PC-3 (cell line): ENCODE measurements at regions not wholly inside any gene's neighbourhood (a gene's known extent, or its start where the extent isn't known, plus 50 kb on each side); places are given as distances from the start of the nearest gene placed in this dataset.

Experiments used
- ATAC-seq: fragments of 200-7000 bp; cut with Tn5 transposase; 2 replicates; pipeline ENCODE4 v1.9.1; 2020; ENCODE audit warnings: mild to moderate bottlenecking, moderate library complexity
- BruUV-seq: library from RNA; stranded (reverse); fragments of 400-500 nt; replicated peaks from 2 replicates; lab custom pipeline; 2021; lab: Mats Ljungman, UMichigan
- CTCF ChIA-PET: fragments of 300-600 bp; sonication (Branson Sonifier 250); formaldehyde crosslinking; loops from one replicate; lab custom pipeline; 2022; ENCODE audit warnings: antibody characterized with exemption; lab: Charles Lee
- POLR2A ChIA-PET: fragments of 300-600 bp; sonication (Branson Sonifier 250); formaldehyde crosslinking; loops from one replicate; lab custom pipeline; 2022; ENCODE audit warnings: antibody characterized with exemption; ENCODE audit not compliant: unreplicated experiment; lab: Charles Lee
- DNase-seq: peaks from one replicate; pipeline ENCODE4 v3.0.0-alpha.2; 2015
- H2AFZ ChIP-seq: fragments of 300-600 bp; sonication (generic); 2 replicates; pipeline ENCODE4 v1.6.0; 2016; ENCODE audit warnings: antibody characterized with exemption, low read length
- H3F3A ChIP-seq: fragments of 300-600 bp; sonication (generic); one replicate; pipeline ENCODE4 v1.6.0; 2017; ENCODE audit warnings: antibody characterized with exemption, low read length, control low read depth, mild to moderate bottlenecking; ENCODE audit not compliant: unreplicated experiment
- H3K27ac ChIP-seq: fragments of 300-600 bp; sonication (generic); 2 replicates; pipeline ENCODE4 v1.5.1; 2016; ENCODE audit warnings: mild to moderate bottlenecking, low read length
- H3K27me3 ChIP-seq: fragments of 300-600 bp; sonication (generic); 2 replicates; pipeline ENCODE4 v1.6.1; 2016; ENCODE audit warnings: low read length, mixed read lengths
- H3K36me3 ChIP-seq: fragments of 300-600 bp; sonication (generic); 2 replicates; pipeline ENCODE4 v1.6.1; 2016; ENCODE audit warnings: low read depth, mixed run types, low read length, mixed read lengths
- H3K4me1 ChIP-seq: fragments of 300-600 bp; sonication (generic); 2 replicates; pipeline ENCODE4 v1.5.1; 2016; ENCODE audit warnings: low read length; ENCODE audit not compliant: insufficient read depth
- H3K4me2 ChIP-seq: fragments of 300-600 bp; sonication (generic); 2 replicates; pipeline ENCODE4 v1.6.0; 2016; ENCODE audit warnings: low read length
- H3K4me3 ChIP-seq: fragments of 300-600 bp; sonication (generic); 2 replicates; pipeline ENCODE4 v1.5.1; 2016; ENCODE audit warnings: mild to moderate bottlenecking, low read length, mixed read lengths
- H3K79me2 ChIP-seq: fragments of 300-600 bp; sonication (generic); 2 replicates; pipeline ENCODE4 v1.6.1; 2017; ENCODE audit warnings: low read length, mixed read lengths
- H3K9ac ChIP-seq: fragments of 300-600 bp; sonication (generic); 2 replicates; pipeline ENCODE4 v1.6.0; 2016; ENCODE audit warnings: mild to moderate bottlenecking, low read length
- H3K9me2 ChIP-seq: fragments of 300-600 bp; sonication (generic); replicated peaks from 2 replicates; pipeline ENCODE4 v1.6.1; 2016; ENCODE audit warnings: mixed run types, low read length, mixed read lengths
- H3K9me3 ChIP-seq: fragments of 300-600 bp; sonication (generic); 2 replicates; pipeline ENCODE4 v1.6.1; 2016; ENCODE audit warnings: low read length, mixed read lengths
- H4K20me1 ChIP-seq: fragments of 300-600 bp; sonication (generic); 2 replicates; pipeline ENCODE4 v1.6.1; 2016; ENCODE audit warnings: low read length, mixed read lengths
- EZH2 ChIP-seq: fragments of 300-600 bp; sonication (generic); IDR thresholded peaks from one replicate; pipeline ENCODE4 v1.6.1; 2017; ENCODE audit warnings: antibody characterized with exemption, mild to moderate bottlenecking, low read length; ENCODE audit not compliant: unreplicated experiment
- EZH2phosphoT487 ChIP-seq: fragments of 300-600 bp; sonication (generic); IDR thresholded peaks from 2 replicates; pipeline ENCODE4 v1.6.1; 2018; ENCODE audit warnings: mild to moderate bottlenecking, antibody characterized with exemption, low read length, borderline replicate concordance
- intact Hi-C: fragments of 100-400 bp; cut with micrococcal nuclease; formaldehyde crosslinking; loops from 2 replicates; pipeline ENCODE4 v1.9.0; 2023
- TF ChIP-seq, protein P1 (sequence below): fragments of 300-600 bp; sonication (generic); conservative IDR thresholded peaks from 2 replicates; pipeline ENCODE4 v1.5.1; 2017; ENCODE audit warnings: antibody characterized with exemption, low read depth, mild to moderate bottlenecking, low read length

DNA sequence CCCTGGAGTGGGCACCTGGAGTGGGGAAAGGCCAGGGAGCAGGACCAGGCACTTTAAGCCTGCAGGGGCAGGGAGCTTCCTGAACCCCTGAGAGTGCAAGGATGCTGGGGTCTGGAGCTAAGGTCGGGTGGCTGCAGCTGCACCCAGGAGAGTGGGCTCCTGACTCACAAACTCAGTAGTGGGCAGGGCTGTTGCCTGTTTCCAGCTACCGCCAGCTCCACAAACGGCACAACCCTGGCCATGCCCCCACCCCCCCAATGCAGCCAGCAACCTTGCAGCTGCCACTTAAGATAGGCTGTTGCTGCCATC lies 688.8 kb downstream of the NYAP2 start:
- Histone ChIP-seq H2AFZ (no peak overlapping the region), H3K27me3 (no peaks in the 10 kb centered on the region), H3K4me2 (no peak overlapping the region), H3K9me2 (no peaks in the 10 kb centered on the region), H3K36me3 (no peaks in the 10 kb centered on the region), H3K9me3 (no peaks in the 10 kb centered on the region), H3F3A (no peaks in the 10 kb centered on the region), H3K4me3 (no peak overlapping the region), H4K20me1 (no peaks in the 10 kb centered on the region), H3K27ac (no peak overlapping the region), H3K4me1 (no peaks in the 10 kb centered on the region; the same call in 1 of the 2 replicates), H3K79me2 (no peaks in the 10 kb centered on the region), H3K9ac (no peak overlapping the region)
- intact Hi-C loops, result no loop called here
- ChIA-PET POLR2A (no interaction called here), CTCF (no interaction called here)
- no peak for ATAC-seq
- no TSS peak for BruUV-seq
- DNase-seq, result no peak
- TF ChIP-seq EZH2, result no peak
- TF ChIP-seq, protein P1, sequence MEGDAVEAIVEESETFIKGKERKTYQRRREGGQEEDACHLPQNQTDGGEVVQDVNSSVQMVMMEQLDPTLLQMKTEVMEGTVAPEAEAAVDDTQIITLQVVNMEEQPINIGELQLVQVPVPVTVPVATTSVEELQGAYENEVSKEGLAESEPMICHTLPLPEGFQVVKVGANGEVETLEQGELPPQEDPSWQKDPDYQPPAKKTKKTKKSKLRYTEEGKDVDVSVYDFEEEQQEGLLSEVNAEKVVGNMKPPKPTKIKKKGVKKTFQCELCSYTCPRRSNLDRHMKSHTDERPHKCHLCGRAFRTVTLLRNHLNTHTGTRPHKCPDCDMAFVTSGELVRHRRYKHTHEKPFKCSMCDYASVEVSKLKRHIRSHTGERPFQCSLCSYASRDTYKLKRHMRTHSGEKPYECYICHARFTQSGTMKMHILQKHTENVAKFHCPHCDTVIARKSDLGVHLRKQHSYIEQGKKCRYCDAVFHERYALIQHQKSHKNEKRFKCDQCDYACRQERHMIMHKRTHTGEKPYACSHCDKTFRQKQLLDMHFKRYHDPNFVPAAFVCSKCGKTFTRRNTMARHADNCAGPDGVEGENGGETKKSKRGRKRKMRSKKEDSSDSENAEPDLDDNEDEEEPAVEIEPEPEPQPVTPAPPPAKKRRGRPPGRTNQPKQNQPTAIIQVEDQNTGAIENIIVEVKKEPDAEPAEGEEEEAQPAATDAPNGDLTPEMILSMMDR, result no peak
- TF ChIP-seq EZH2phosphoT487, result no peak

DNA sequence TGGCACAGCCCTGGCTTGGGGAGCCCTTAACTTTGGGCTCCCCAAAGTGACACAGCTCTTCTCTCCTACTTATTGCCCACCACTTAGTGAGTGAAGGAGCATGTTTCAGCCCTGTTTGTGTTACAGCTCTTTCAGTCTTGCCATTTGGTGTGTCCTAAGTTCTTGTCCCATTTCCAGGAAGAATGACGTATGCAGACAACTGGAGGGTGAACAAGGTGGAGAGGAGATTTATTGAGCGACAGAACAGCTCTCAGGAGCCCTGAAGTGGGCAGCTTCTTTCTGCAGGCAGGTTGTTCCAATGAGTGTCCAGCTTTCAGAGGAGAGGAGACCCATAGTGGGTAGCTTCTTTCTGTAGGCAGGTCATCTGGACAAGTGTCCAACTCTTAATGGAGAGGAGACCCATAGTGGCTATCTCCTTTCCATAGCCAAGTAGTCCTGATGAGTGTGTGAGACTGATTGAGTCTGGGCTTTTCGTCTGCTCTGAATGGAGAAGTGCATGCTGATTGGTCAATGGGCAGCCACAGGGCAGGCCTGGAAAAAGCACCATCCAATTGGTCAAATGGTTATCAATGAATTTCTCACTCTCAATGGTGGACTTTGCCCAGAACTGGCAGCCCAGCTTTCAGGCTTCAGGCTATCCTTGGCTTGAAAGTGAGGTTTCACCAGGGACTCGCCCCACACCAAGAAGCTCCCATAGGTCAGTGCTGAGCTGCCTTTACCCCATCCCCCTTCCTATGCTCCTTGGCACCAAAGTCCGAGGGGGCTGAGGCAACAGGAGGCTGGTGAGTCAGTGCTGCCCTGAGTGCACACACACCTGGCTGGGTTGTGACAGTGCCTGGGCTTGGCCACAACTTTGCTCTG lies 688.2 kb downstream of the NYAP2 start:
- no peaks in the 10 kb centered on the region for H4K20me1 ChIP-seq
- no peak for DNase-seq
- no peaks in the 10 kb centered on the region for H3K79me2 ChIP-seq
- H3F3A ChIP-seq, result no peaks in the 10 kb centered on the region
- POLR2A ChIA-PET, result no interaction called here
- BruUV-seq, result no TSS peak
- intact Hi-C loops, result no loop called here
- H3K36me3 ChIP-seq, result no peaks in the 10 kb centered on the region
- no peak overlapping the region for H2AFZ ChIP-seq
- CTCF ChIA-PET, result no interaction called here
- TF ChIP-seq, protein P1, result no peak
- TF ChIP-seq EZH2 (no peak), EZH2phosphoT487 (no peak)
- no peaks in the 10 kb centered on the region for H3K27me3 ChIP-seq
- H3K4me2 ChIP-seq, result no peak overlapping the region
- no peak for ATAC-seq
- no peaks in the 10 kb centered on the region for H3K9me3 ChIP-seq
- H3K9ac ChIP-seq, result no peak overlapping the region
- no peaks in the 10 kb centered on the region for H3K9me2 ChIP-seq
- H3K4me1 ChIP-seq, result no peaks in the 10 kb centered on the region; the same call in 1 of the 2 replicates
- H3K4me3 ChIP-seq, result no peak overlapping the region
- H3K27ac ChIP-seq, result no peak overlapping the region

DNA sequence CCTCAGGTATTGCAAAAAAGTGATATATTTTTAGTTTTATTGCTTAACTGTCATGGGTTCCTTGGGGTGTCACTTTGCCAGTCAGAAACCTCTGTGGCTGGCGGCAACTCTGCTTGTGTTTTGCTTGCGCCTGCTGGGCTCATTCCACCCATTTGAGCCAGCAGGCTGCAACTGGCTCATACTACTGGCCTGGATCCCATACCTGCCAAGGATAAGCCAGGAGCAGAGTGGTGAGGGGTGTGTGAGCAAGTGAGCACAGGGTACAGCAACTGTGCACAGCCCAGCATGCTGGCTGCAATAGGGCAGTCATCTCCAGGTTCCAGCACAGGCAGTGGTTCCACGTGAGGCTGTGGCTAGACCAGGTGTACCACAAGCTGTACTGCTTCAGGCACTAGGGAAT lies 687.5 kb downstream of the NYAP2 start:
- H3K9ac ChIP-seq, result no peak overlapping the region
- no peaks in the 10 kb centered on the region for H3K27me3 ChIP-seq
- H3F3A ChIP-seq, result no peaks in the 10 kb centered on the region
- POLR2A ChIA-PET, result no interaction called here
- intact Hi-C loops, result no loop called here
- CTCF ChIA-PET, result no interaction called here
- H3K4me3 ChIP-seq, result no peak overlapping the region
- H3K36me3 ChIP-seq, result no peaks in the 10 kb centered on the region
- no peak overlapping the region for H3K4me2 ChIP-seq
- no TSS peak for BruUV-seq
- no peak overlapping the region for H3K27ac ChIP-seq
- H3K9me3 ChIP-seq, result no peaks in the 10 kb centered on the region
- no peaks in the 10 kb centered on the region; the same call in 1 of the 2 replicates for H3K4me1 ChIP-seq
- DNase-seq (no peak), ATAC-seq (no peak)
- no peak overlapping the region for H2AFZ ChIP-seq
- no peaks in the 10 kb centered on the region for H4K20me1 ChIP-seq
- H3K79me2 ChIP-seq, result no peaks in the 10 kb centered on the region
- H3K9me2 ChIP-seq, result no peaks in the 10 kb centered on the region
- TF ChIP-seq, protein P1, result no peak
- no peak for TF ChIP-seq EZH2
- no peak for TF ChIP-seq EZH2phosphoT487
